NCI-H187 (cell line): ENCODE measurements at regions not wholly inside any gene's neighbourhood (a gene's known extent, or its start where the extent isn't known, plus 50 kb on each side); places are given as distances from the start of the nearest gene placed in this dataset.
"Not testable (repeated sequence)": the region's sequence is repeated elsewhere in the genome, so short reads cannot be mapped to it uniquely, and the experiment has no call there.

ENCODE experiments used
- DNase-seq, 2 experiments: peaks; one replicate each; lab custom pipeline; 2025; lab: John Stamatoyannopoulos, UW

- DNase-seq = no peak
Observed at GRCh38 chr9:31236344-31236743, 1148.1 kb upstream of the ACO1 start.

DNA sequence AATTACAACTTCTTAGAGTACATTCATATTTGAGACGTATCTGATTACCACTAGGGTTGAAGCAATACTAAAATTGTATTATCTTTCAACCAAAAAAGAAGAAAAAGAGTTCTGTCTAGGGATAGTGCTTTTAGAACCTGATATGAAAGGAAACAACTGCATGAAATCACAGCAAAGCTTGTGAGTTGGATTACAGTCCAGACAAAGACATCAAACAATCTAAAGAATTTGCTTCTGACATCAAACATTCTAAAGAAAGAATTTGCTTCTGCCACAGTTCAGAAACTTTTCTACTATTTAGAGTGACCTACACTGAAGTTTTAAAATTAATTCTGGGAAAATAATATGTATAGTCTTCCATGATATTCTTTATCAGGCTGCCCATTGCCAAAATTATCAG is 1141.1 kb upstream of the ACO1 start:
- no peak for DNase-seq

DNA sequence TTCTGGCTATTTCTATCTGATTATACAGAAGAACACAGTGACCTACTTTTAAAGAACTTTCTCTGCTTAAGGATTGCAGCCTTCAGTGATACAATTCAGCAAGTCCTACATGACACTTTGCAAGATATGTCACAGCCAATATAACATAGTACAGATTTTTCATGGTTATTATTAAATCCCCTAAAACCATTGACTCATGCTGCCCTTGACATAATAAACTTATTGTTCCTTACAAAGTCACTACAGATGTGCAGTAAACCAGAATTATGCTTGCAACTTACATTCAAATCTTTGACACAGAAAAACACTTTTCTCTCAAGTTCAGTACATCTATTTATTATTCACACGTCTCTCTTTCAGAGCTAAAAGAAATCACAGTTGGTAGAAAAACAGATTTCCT is 1136.3 kb upstream of the ACO1 start:
- no peak for DNase-seq

DNA sequence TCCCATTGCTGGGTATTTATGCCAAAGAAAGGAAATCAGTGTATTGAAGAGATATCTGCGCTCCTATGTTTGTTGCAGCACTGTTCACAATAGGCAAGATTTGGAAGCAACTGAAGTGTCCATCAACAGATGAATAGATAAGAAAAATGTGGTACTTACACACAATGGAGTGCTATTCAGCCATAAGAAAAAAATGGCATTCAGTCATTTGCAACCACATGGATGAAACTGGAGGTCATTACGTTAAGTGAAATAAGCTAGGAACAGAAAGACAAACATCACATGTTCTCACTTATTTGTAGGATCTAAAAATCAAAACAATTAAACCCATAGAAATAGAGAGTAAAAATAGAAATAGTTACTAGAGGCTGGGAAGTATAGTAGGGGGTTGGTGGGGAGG is 1133.1 kb upstream of the ACO1 start:
- DNase-seq = no peak

- DNase-seq = no peak
Observed at GRCh38 chr9:31253800-31254762, 1130.4 kb upstream of the ACO1 start.

DNA sequence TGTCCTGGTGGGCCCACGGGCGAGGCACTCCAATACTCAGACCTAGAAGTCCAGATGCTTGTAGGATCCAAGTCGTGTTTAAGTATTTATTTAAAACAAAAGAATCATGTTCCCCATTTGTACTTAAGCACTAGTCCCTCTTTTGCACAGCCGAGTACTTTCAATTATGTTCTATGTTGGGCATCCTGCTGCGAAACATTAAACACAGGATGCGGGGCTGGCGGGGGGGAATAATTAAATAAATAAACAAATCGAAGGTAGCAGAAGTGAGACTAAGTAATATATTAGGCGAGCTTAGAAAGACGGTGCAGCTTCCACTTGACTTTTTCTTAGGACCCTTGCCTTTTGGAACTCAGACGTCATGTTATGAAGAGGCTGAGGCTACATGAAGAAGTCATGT is 1129.2 kb upstream of the ACO1 start:
- DNase-seq = no peak

DNA sequence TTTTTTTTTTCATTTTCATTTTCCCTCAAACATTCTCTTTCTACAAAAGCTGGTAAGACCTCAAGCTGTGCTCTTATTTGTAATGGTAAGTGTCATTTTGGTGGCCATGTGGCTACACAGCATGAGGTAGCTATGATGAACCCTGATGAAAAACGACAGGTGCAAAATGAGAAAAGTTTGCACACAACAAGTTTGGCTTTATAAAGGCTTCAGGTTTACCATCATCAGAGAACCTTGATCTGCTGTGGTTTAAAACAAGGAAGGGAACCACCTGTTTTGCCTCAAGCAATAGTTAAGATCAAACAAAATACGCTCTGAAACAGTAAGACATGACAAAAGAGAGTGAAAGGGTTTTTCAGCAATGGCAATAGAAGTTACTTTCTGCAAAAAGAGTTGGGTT is 1124.6 kb upstream of the ACO1 start:
- no peak for DNase-seq

- DNase-seq = no peak
Observed at GRCh38 chr9:31272456-31273295, 1111.8 kb upstream of the ACO1 start.

GRCh38 chr9:31275419-31275818 is 1109.0 kb upstream of the ACO1 start:
- DNase-seq = no peak

- no peak for DNase-seq
Observed at GRCh38 chr9:31290731-31291130, 1093.7 kb upstream of the ACO1 start.

- no peak for DNase-seq
Observed at GRCh38 chr9:31302620-31303418, 1081.6 kb upstream of the ACO1 start.

GRCh38 chr9:31304576-31304975 is 1079.9 kb upstream of the ACO1 start:
- no peak for DNase-seq

DNA sequence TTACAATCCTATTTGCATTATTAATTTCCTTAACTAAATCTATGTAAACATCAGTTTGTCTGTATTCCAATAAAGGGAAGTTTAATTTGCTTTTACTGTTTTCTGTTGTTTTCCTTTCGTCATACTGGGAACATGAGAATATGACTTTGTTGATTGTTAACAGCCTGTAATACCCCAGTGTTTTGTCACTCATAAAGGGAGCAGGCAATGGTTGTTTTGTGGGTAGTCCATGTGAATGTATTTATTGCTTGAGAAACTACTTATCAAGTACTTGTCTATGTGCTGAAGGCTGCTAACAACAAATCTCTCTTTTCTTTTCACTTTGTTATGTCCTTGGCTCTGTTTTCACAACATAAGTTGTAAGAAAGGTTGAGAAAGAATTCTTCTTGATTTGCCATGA is 1070.2 kb upstream of the ACO1 start:
- DNase-seq = no peak

DNA sequence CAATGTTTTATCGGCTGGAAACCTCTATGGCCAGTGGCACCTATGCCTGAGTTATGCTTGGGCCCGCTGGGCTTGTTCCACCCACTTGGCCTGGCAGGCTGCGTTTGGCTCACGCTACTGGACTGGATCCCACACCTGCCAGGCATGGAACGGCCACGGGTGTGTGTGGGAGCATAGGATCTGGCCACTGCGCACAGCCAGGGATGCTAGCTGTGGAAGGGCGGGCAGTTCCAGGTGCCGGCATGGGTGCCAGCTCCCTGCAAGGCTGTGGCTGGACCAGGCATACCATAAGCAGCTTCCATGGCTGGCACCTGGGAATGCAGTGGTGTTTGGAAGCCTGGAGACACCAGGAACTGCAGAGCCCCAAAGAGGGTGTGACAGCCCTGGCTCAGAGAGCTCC is 1063.9 kb upstream of the ACO1 start:
- DNase-seq = no peak

DNA sequence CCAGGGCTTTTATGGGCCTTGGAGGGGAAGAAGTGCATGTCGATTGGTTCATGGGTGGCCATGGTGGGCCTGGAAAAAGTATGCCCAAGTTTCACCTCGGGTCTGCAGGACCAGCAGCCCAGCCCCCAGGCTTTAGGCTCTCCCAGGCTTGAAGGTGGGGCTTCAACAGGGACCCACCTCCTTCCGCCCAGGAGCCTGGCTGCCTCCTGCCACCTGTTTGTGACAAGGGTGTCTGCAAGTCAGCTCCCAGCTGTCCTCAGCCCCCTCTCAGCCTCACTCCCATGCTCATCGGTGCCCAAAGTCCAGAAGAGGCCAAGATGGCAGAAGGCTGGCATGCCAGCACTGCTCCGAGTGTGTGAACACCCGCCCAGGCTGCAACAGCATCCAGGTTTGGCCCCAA is 1063.2 kb upstream of the ACO1 start:
- DNase-seq = no peak

DNA sequence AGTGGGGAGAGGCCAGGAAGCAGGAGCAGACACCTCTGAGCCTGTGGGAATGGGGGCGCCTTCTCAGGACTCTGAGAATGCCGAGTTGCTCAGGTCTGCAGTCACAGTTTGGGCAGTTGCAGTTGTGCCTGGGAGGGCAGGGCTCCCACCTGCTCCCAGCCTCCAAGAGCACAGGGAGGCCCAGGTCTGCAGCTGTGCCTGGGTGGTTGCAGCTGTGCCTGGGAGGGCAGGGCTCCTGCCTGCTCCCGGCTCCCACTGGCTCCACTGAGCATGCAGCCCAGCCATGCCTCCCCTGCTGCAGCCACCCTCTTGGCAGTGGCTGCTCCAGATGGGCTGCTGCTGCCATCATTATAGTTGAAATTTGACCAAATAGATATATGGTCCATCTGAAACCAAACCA is 1062.8 kb upstream of the ACO1 start:
- no peak for DNase-seq

DNA sequence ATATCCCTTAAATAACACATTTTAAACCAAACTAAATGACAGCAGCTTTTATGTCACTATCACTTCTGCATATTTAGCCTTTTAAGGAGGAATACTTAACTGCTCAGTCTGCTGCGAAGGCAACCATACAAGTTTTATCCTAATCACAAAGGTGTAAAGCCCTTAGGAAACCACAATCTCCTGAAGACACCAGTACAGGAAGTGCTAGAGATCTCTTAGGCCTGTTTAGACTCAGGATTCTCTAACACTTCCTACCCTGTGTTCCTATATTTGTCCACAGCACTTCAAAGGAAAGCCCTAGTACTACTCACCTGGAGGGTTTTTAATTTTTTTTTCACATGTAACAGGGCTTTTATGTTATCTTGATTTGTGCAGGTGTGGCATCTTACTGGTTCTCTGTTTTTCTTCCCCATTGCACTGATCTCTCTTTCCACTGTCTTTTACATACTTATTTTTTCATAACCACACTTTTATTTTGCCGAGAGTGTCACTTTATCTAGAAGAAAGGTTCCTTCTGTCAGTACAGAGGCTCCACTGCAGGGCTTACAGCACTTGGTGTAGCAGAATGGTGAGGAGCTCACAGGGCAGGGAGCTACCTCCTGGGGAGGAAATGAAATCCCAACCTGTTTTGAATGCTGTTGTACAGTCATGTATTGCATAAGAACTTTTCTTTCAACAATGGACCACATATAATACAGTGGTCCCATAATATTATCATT is 1060.6 kb upstream of the ACO1 start:
- no peak for DNase-seq

- no peak for DNase-seq
Observed at GRCh38 chr9:31325778-31326177, 1058.7 kb upstream of the ACO1 start.

- DNase-seq = not testable (repeated sequence)
Observed at GRCh38 chr9:31326883-31327282, 1057.6 kb upstream of the ACO1 start.

GRCh38 chr9:31334837-31335528 is 1049.5 kb upstream of the ACO1 start:
- DNase-seq = no peak
